Lower lobe of right lung (tissue), 2 donors: ENCODE measurements at regions not wholly inside any gene's neighbourhood (a gene's known extent, or its start where the extent isn't known, plus 50 kb on each side); places are given as distances from the start of the nearest gene placed in this dataset.
A peak's percentile ranks its signal among the peaks of the same experiment; 100 is the strongest.

Source experiments
- ATAC-seq, 2 donors: fragments of 200-7000 bp; cut with Tn5 transposase; one replicate each; pipeline ENCODE4 v1.9.1; 2020 to 2022; ENCODE audit warnings: mild to moderate bottlenecking in 2 of 2, moderate library complexity in 2 of 2
- DNase-seq: peaks from one replicate; pipeline ENCODE4 v3.0.0-alpha.2; 2020
- H3K27ac ChIP-seq: fragments of 200-600 bp; one replicate; pipeline ENCODE4 v1.8.0; 2022
- H3K27me3 ChIP-seq: fragments of 200-600 bp; one replicate; pipeline ENCODE4 v1.8.0; 2022; ENCODE audit warnings: low read depth
- H3K36me3 ChIP-seq: fragments of 200-600 bp; one replicate; pipeline ENCODE4 v1.8.0; 2022; ENCODE audit warnings: mild to moderate bottlenecking
- H3K4me1 ChIP-seq: fragments of 200-600 bp; one replicate; pipeline ENCODE4 v1.8.0; 2022
- H3K4me3 ChIP-seq: fragments of 200-600 bp; one replicate; pipeline ENCODE4 v1.8.0; 2022; ENCODE audit warnings: mild to moderate bottlenecking
- H3K9me3 ChIP-seq: fragments of 200-600 bp; one replicate; pipeline ENCODE4 v1.8.0; 2022
- CTCF ChIP-seq: fragments of 200-600 bp; IDR thresholded peaks from one replicate; pipeline ENCODE4 v1.8.0; 2022; ENCODE audit warnings: antibody characterized with exemption, mild to moderate bottlenecking
- intact Hi-C: fragments of 100-400 bp; cut with DNase I; formaldehyde crosslinking; loops from one replicate; pipeline ENCODE4 v1.11.0; 2022
- donor health status: DM: no; HTN: yes; CAD: no; lungs with severe emphysema.

- no peak for TF ChIP-seq CTCF
- Histone ChIP-seq H3K4me1 (no peaks in the 10 kb centered on the region), H3K27ac (no peak overlapping the region), H3K4me3 (no peak overlapping the region), H3K9me3 (no peaks in the 10 kb centered on the region), H3K27me3 (no peaks in the 10 kb centered on the region), H3K36me3 (no peaks in the 10 kb centered on the region)
- intact Hi-C loops, result no loop called here
- DNase-seq (no peak), ATAC-seq (peak in 1 of 2 donors; percentile 37)
These were observed 121.1 kb downstream of the CYLD start for GRCh38 chr16:50862818-50863643.

GRCh38 chr16:50861970-50862411 lies 120.1 kb downstream of the CYLD start:
- Histone ChIP-seq H3K4me1 (no peaks in the 10 kb centered on the region), H3K9me3 (no peaks in the 10 kb centered on the region), H3K4me3 (no peak overlapping the region), H3K36me3 (no peaks in the 10 kb centered on the region), H3K27me3 (no peaks in the 10 kb centered on the region), H3K27ac (no peak overlapping the region)
- TF ChIP-seq CTCF, result no peak
- DNase-seq (no peak), ATAC-seq (no peak)
- intact Hi-C loops, result no loop called here

- no peaks in the 10 kb centered on the region for H3K27me3 ChIP-seq
- no peaks in the 10 kb centered on the region for H3K9me3 ChIP-seq
- no peak overlapping the region for H3K4me3 ChIP-seq
- H3K4me1 ChIP-seq, result no peaks in the 10 kb centered on the region
- ATAC-seq, result no peak
- no peak overlapping the region for H3K27ac ChIP-seq
- intact Hi-C loops, result no loop called here
- no peak for DNase-seq
- TF ChIP-seq CTCF, result no peak
- no peaks in the 10 kb centered on the region for H3K36me3 ChIP-seq
These were observed 119.6 kb downstream of the CYLD start for GRCh38 chr16:50861451-50861850.

- Histone ChIP-seq H3K4me3 (no peak overlapping the region), H3K27me3 (no peaks in the 10 kb centered on the region), H3K9me3 (no peaks in the 10 kb centered on the region), H3K4me1 (no peaks in the 10 kb centered on the region), H3K27ac (no peak overlapping the region), H3K36me3 (no peaks in the 10 kb centered on the region)
- intact Hi-C loops, result no loop called here
- no peak for TF ChIP-seq CTCF
- ATAC-seq, result no peak
- no peak for DNase-seq
These were observed 117.9 kb downstream of the CYLD start for GRCh38 chr16:50859628-50860360.

- H3K4me3 ChIP-seq, result no peak overlapping the region
- intact Hi-C loops, result no loop called here
- H3K36me3 ChIP-seq, result no peaks in the 10 kb centered on the region
- no peak for ATAC-seq
- no peak for TF ChIP-seq CTCF
- no peaks in the 10 kb centered on the region for H3K9me3 ChIP-seq
- no peak for DNase-seq
- no peaks in the 10 kb centered on the region for H3K4me1 ChIP-seq
- H3K27me3 ChIP-seq, result no peaks in the 10 kb centered on the region
- no peak overlapping the region for H3K27ac ChIP-seq
These were observed 117.2 kb downstream of the CYLD start for GRCh38 chr16:50858877-50859627.
